ENCODE measurements at regions not wholly inside any gene's neighbourhood (a gene's known extent, or its start where the extent isn't known, plus 50 kb on each side); places are given as distances from the start of the nearest gene placed in this dataset.

DNA sequence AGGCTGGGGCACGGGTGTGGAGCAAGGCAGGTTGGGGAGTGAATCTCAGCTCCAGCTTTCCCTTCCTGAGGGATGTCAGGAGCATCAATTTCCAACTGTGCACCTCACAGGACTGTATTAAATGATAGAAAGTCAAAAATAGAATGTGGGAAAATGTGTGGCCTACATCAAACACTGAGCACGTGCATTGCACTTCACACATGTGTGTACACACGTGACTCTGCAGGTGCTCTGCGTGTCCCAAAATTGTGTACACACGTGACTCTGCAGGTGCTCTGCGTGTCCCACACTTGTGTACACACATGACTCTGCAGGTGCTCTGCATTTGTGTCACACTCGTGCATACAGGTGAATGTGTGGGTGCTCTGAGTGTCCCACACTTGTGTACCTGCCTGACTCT, 577.2 kb upstream of the SALL3 start:
- H3K4me3 ChIP-seq (ENCODE audit: low read depth, poor library complexity, severe bottlenecking), result no peak overlapping the region
- TF ChIP-seq POLR2A (IDR thresholded peaks at IDR 0.05), result no peak
- TF ChIP-seq, protein P1, sequence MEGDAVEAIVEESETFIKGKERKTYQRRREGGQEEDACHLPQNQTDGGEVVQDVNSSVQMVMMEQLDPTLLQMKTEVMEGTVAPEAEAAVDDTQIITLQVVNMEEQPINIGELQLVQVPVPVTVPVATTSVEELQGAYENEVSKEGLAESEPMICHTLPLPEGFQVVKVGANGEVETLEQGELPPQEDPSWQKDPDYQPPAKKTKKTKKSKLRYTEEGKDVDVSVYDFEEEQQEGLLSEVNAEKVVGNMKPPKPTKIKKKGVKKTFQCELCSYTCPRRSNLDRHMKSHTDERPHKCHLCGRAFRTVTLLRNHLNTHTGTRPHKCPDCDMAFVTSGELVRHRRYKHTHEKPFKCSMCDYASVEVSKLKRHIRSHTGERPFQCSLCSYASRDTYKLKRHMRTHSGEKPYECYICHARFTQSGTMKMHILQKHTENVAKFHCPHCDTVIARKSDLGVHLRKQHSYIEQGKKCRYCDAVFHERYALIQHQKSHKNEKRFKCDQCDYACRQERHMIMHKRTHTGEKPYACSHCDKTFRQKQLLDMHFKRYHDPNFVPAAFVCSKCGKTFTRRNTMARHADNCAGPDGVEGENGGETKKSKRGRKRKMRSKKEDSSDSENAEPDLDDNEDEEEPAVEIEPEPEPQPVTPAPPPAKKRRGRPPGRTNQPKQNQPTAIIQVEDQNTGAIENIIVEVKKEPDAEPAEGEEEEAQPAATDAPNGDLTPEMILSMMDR (IDR thresholded peaks at IDR 0.05), result no peak
- intact Hi-C loops (cut with DNase I; ENCODE audit: low total_unique reads), result no loop called here
- 89 to 91% methylated on average over 7 of the region's 7 CpGs for WGBS, 2 donors
- DNase-seq (ENCODE audit: low spot score in 2 of 2), result peak in 1 of 2 donors; percentile 48

DNA sequence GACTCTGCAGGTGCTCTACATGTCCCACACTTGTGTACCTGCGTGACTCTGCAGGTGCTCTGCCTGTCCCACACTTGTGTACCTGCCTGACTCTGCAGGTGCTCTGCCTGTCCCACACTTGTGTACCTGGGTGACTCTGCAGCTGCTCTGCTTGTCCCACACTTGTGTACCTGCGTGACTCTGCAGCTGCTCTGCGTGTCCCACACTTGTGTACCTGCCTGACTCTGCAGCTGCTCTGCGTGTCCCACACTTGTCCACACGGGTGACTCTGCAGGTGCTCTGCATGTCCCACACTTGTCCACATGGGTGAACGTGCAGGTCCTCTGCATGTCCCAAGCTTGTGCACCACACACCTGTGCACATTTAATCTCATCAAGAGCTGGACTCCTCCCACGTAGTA, 576.7 kb upstream of the SALL3 start:
- H3K4me3 ChIP-seq (ENCODE audit: low read depth, poor library complexity, severe bottlenecking), result no peak overlapping the region
- intact Hi-C loops (cut with DNase I; ENCODE audit: low total_unique reads), result no loop called here
- peak in 1 of 2 donors; percentile 61 for DNase-seq (ENCODE audit: low spot score in 2 of 2)
- no peak for TF ChIP-seq POLR2A (IDR thresholded peaks at IDR 0.05)
- 76% methylated on average over 6 to 7 of the region's 7 CpGs for WGBS, 2 donors

DNA sequence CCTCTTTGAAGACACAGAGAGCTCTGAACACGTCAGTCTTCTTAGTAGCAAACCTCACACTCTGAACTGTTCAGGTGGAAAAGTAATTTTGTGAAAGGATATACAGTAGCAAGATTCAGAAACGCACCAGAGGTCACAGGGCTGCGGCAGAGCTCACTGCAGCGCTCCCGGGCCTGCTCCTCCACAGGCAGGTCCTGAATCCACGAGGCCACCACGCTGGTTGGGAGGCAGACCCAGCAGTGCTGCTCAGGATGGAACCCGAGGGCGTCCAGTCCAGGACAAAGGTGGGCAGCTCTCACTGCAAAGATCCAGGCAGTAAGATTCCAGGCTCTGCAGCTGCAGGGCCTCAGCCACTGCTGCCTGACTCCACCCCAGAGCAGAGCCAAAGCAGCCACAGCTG, 576.2 kb upstream of the SALL3 start:
- WGBS, 2 donors, result 88 to 89% methylated on average over 8 to 9 of the region's 9 CpGs
- H3K4me3 ChIP-seq (ENCODE audit: low read depth, poor library complexity, severe bottlenecking), result no peak overlapping the region
- no peak for TF ChIP-seq POLR2A (IDR thresholded peaks at IDR 0.05)
- TF ChIP-seq, protein P1 (IDR thresholded peaks at IDR 0.05), result no peak
- intact Hi-C loops (cut with DNase I; ENCODE audit: low total_unique reads), result no loop called here
- no peak for DNase-seq (ENCODE audit: low spot score in 2 of 2)

DNA sequence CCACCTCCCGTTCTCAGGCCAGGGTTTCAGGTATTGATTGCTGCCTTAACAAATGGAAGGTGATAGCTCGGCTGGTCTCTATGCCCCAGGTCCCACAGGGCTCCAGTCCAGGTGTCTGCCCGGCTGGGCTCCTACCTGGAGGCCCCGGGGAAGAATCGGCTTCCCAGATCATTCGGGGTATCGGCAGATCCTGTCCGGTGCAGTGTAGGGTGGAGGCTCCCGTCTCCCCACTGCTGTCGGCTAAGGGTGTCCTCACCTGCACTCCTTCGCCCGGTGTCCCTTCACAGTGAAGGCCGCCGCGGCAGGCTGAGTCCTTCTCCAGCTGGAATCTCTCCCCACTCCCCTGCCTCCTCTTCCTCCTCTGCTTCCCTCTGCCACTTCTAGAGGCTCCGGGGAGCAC, 573.9 kb upstream of the SALL3 start:
- intact Hi-C loops (cut with DNase I; ENCODE audit: low total_unique reads), result no loop called here
- WGBS, 2 donors, result 89 to 92% methylated on average over 16 of the region's 16 CpGs
- no peak overlapping the region for H3K4me3 ChIP-seq (ENCODE audit: low read depth, poor library complexity, severe bottlenecking)
- DNase-seq (ENCODE audit: low spot score in 2 of 2), result peak in 1 of 2 donors; percentile 49
- TF ChIP-seq, protein P1 (IDR thresholded peaks at IDR 0.05), result no peak
- TF ChIP-seq POLR2A (IDR thresholded peaks at IDR 0.05), result no peak

DNA sequence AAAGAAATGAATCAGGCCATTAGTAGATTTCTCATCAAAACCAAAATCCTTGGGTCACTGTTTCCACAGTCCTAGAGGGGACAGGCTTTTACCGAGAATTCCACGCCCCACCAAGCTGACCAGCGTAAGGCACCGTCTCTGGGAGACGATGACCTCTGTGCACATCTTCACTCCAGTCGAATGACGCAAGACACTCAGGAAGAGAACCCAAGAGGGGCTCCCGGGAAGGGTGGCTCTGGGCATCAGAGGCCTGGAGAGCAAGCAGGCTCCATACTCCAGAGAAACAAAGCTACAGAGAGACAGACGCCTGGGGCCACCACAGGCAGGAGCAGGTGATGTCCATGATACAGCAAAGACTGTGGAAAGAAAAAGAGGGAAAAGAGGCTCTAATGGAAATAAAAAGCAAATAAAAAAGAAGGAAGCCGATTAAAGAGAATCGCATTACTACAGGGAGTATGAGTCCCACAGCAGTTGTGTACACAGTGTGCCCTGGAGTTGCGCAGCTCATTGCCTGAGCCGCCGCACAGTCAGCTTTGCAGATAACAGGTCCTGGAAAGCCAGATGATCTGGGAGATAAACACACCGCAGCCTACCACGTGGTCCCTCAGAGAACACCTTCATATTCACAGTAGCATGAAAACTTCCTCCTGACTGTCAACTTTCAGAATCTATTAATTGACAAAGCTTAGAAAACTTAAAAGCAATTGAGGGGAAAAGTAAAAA, 572.7 kb upstream of the SALL3 start:
- intact Hi-C loops (cut with DNase I; ENCODE audit: low total_unique reads), result no loop called here
- no peak for TF ChIP-seq POLR2A (IDR thresholded peaks at IDR 0.05)
- TF ChIP-seq, protein P1 (IDR thresholded peaks at IDR 0.05), result no peak
- no peak overlapping the region for H3K4me3 ChIP-seq (ENCODE audit: low read depth, poor library complexity, severe bottlenecking)
- 58 to 65% methylated on average over 16 of the region's 16 CpGs for WGBS, 2 donors
- DNase-seq (ENCODE audit: low spot score in 2 of 2), result peak in 1 of 2 donors; percentile 72

DNA sequence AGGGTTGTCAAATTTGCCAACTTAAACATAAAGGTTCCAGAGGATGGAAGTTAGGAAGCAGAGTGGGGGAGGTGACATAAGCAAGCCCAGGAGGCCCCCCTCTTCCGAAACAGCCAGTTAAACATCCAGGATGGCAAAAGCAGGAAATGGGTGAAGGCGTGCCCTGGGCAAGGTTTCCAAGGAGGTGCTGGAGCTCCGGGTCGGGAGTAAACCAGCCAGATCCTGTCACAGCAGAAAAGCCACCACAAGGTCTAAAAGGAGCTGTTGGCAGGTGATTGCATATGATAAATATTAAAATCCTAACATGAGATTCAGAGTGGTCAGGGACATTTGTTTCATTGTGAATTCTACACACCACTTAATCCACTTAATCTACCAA, 572.2 kb upstream of the SALL3 start:
- 17% methylated on average over 4 of the region's 4 CpGs for WGBS, 2 donors
- intact Hi-C loops (cut with DNase I; ENCODE audit: low total_unique reads), result no loop called here
- H3K4me3 ChIP-seq (ENCODE audit: low read depth, poor library complexity, severe bottlenecking), result no peak overlapping the region
- TF ChIP-seq POLR2A (IDR thresholded peaks at IDR 0.05), result no peak
- TF ChIP-seq, protein P1 (IDR thresholded peaks at IDR 0.05), result no peak
- peak in 1 of 2 donors; percentile 72 for DNase-seq (ENCODE audit: low spot score in 2 of 2)
